ENCODE measurements at regions not wholly inside any gene's neighbourhood (a gene's known extent, or its start where the extent isn't known, plus 50 kb on each side); places are given as distances from the start of the nearest gene placed in this dataset.

DNA sequence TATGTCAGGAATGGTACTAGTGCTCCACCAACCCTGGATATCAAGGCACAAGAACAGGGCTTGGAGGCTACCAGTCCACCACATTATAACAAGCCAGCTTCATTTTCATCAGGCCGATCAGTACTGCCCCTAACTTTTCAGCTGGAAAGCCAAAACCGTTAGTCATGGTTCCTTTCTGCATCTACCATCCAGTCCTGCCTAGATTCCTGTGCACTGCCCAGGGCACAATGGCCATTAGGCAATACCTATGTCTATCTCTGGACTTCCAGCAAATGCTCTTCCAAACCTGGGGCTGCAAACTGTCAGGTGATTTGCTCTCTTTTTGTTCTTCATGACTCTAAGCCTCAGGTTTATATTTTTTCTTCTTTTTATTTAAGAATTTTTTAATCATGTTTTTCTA is 937.7 kb downstream of the SORCS1 start:
- Histone ChIP-seq H3K27ac (ENCODE audit: low read depth, low read length) (no peak overlapping the region), H3K4me3 (ENCODE audit: insufficient read depth, low read length, poor library complexity, severe bottlenecking) (no peak overlapping the region), H4K20me1 (ENCODE audit: low read depth, low read length) (no peaks in the 10 kb centered on the region), H2AFZ (ENCODE audit: low read depth, low read length, severe bottlenecking) (no peak overlapping the region), H3K9ac (ENCODE audit: low read length) (no peak overlapping the region), H3K9me3 (ENCODE audit: insufficient read depth, low read length) (no peaks in the 10 kb centered on the region), H3K4me2 (ENCODE audit: low read depth, low read length, poor library complexity, severe bottlenecking) (no peak overlapping the region), H3K9me2 (replicated peaks; ENCODE audit: insufficient read depth, low read length) (no peaks in the 10 kb centered on the region), H3K36me3 (ENCODE audit: low read length) (no peaks in the 10 kb centered on the region), H3K79me2 (ENCODE audit: insufficient read depth, low read length) (no peaks in the 10 kb centered on the region), H3K27me3 (ENCODE audit: low read length) (no peaks in the 10 kb centered on the region), H3F3A (ENCODE audit: insufficient read depth) (no peaks in the 10 kb centered on the region)
- TF ChIP-seq EZH2phosphoT487 (conservative IDR thresholded peaks at IDR 0.05; ENCODE audit: low read length): no peak
- TF ChIP-seq, protein P1, sequence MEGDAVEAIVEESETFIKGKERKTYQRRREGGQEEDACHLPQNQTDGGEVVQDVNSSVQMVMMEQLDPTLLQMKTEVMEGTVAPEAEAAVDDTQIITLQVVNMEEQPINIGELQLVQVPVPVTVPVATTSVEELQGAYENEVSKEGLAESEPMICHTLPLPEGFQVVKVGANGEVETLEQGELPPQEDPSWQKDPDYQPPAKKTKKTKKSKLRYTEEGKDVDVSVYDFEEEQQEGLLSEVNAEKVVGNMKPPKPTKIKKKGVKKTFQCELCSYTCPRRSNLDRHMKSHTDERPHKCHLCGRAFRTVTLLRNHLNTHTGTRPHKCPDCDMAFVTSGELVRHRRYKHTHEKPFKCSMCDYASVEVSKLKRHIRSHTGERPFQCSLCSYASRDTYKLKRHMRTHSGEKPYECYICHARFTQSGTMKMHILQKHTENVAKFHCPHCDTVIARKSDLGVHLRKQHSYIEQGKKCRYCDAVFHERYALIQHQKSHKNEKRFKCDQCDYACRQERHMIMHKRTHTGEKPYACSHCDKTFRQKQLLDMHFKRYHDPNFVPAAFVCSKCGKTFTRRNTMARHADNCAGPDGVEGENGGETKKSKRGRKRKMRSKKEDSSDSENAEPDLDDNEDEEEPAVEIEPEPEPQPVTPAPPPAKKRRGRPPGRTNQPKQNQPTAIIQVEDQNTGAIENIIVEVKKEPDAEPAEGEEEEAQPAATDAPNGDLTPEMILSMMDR (IDR thresholded peaks at IDR 0.05; ENCODE audit: insufficient read depth, low read length, poor library complexity, severe bottlenecking): no peak

DNA sequence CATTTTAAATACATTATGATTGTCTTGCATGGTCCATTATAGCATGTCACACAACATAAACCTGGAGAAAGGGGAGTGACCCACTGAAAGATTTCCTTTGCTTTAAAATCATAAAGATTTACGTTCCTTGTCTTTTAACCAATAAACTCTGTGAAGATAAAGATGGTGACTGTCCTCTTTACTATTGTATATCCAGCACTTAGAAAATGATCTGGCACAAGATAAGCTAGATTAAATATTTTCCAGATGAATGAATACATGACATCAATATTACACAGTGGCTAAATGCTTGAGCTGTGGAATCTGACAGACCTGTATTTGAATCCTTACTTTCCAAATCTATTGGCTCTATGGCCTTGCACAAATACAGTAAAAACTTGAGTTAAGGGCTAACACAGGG is 938.4 kb downstream of the SORCS1 start:
- no peaks in the 10 kb centered on the region for H4K20me1 ChIP-seq (ENCODE audit: low read depth, low read length)
- no peaks in the 10 kb centered on the region for H3K9me3 ChIP-seq (ENCODE audit: insufficient read depth, low read length)
- no peak overlapping the region for H2AFZ ChIP-seq (ENCODE audit: low read depth, low read length, severe bottlenecking)
- no peak for TF ChIP-seq EZH2phosphoT487 (conservative IDR thresholded peaks at IDR 0.05; ENCODE audit: low read length)
- TF ChIP-seq, protein P1 (IDR thresholded peaks at IDR 0.05; ENCODE audit: insufficient read depth, low read length, poor library complexity, severe bottlenecking): no peak
- H3K4me3 ChIP-seq (ENCODE audit: insufficient read depth, low read length, poor library complexity, severe bottlenecking): no peak overlapping the region
- no peaks in the 10 kb centered on the region for H3K27me3 ChIP-seq (ENCODE audit: low read length)
- H3K79me2 ChIP-seq (ENCODE audit: insufficient read depth, low read length): no peaks in the 10 kb centered on the region
- H3F3A ChIP-seq (ENCODE audit: insufficient read depth): no peaks in the 10 kb centered on the region
- no peak overlapping the region for H3K27ac ChIP-seq (ENCODE audit: low read depth, low read length)
- H3K36me3 ChIP-seq (ENCODE audit: low read length): no peaks in the 10 kb centered on the region
- no peak overlapping the region for H3K9ac ChIP-seq (ENCODE audit: low read length)
- H3K9me2 ChIP-seq (replicated peaks; ENCODE audit: insufficient read depth, low read length): no peaks in the 10 kb centered on the region
- H3K4me2 ChIP-seq (ENCODE audit: low read depth, low read length, poor library complexity, severe bottlenecking): no peak overlapping the region

DNA sequence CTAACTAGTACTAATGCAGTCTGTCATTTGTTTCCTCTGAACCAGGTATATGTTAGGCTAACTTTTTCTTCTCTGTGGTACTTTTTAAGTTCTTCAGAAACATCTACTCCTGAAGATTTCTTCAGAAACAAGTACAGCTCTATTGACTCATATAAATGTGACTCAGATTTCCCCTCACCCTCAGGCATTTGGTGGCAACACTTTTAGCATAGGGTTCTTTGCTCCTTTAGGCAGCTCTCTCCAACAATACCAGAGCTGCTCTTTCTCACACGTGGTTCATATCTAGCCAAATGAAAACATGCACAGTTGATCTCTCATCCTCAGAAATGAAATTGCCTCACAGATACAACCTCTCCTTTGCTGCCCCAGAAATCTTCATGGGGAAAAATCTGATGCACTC is 939.8 kb downstream of the SORCS1 start:
- H3F3A ChIP-seq (ENCODE audit: insufficient read depth): no peaks in the 10 kb centered on the region
- no peaks in the 10 kb centered on the region for H3K27me3 ChIP-seq (ENCODE audit: low read length)
- H3K79me2 ChIP-seq (ENCODE audit: insufficient read depth, low read length): no peaks in the 10 kb centered on the region
- H3K36me3 ChIP-seq (ENCODE audit: low read length): no peaks in the 10 kb centered on the region
- H3K9me3 ChIP-seq (ENCODE audit: insufficient read depth, low read length): no peaks in the 10 kb centered on the region
- no peak overlapping the region for H2AFZ ChIP-seq (ENCODE audit: low read depth, low read length, severe bottlenecking)
- H3K4me3 ChIP-seq (ENCODE audit: insufficient read depth, low read length, poor library complexity, severe bottlenecking): no peak overlapping the region
- no peaks in the 10 kb centered on the region for H4K20me1 ChIP-seq (ENCODE audit: low read depth, low read length)
- no peaks in the 10 kb centered on the region for H3K9me2 ChIP-seq (replicated peaks; ENCODE audit: insufficient read depth, low read length)
- no peak overlapping the region for H3K4me2 ChIP-seq (ENCODE audit: low read depth, low read length, poor library complexity, severe bottlenecking)
- no peak for TF ChIP-seq EZH2phosphoT487 (conservative IDR thresholded peaks at IDR 0.05; ENCODE audit: low read length)
- TF ChIP-seq, protein P1 (IDR thresholded peaks at IDR 0.05; ENCODE audit: insufficient read depth, low read length, poor library complexity, severe bottlenecking): no peak
- H3K9ac ChIP-seq (ENCODE audit: low read length): no peak overlapping the region
- no peak overlapping the region for H3K27ac ChIP-seq (ENCODE audit: low read depth, low read length)
